Astrocyte (in vitro differentiated cells and primary cell): ENCODE measurements at regions not wholly inside any gene's neighbourhood (a gene's known extent, or its start where the extent isn't known, plus 50 kb on each side); places are given as distances from the start of the nearest gene placed in this dataset.

Experiments
- DNase-seq: peaks from one replicate; pipeline ENCODE4 v3.0.0-alpha.2; 2010; ENCODE audit warnings: low read depth
- FAIRE-seq: peaks from 2 replicates; lab custom pipeline; 2011; peaks lifted over from hg19 to GRCh38; lab: Jason Lieb, UNC
- H2AFZ ChIP-seq: 2 replicates; pipeline ENCODE4 v1.6.0; 2012; ENCODE audit warnings: low read depth, low read length, inconsistent platforms
- H3K27ac ChIP-seq: 2 replicates; pipeline ENCODE4 v1.5.1; 2011; ENCODE audit warnings: low read depth, low read length, inconsistent platforms
- H3K27me3 ChIP-seq: 2 replicates; pipeline ENCODE4 v1.6.0; 2011; ENCODE audit warnings: low read length, inconsistent platforms; ENCODE audit not compliant: insufficient read depth
- H3K36me3 ChIP-seq: 2 replicates; pipeline ENCODE4 v1.5.1; 2011; ENCODE audit warnings: low read length, inconsistent platforms; ENCODE audit not compliant: insufficient read depth
- H3K4me1 ChIP-seq: 2 replicates; pipeline ENCODE4 v1.5.1; 2011; ENCODE audit warnings: low read length, inconsistent platforms; ENCODE audit not compliant: insufficient read depth
- H3K4me2 ChIP-seq: 2 replicates; pipeline ENCODE4 v1.6.0; 2012; ENCODE audit warnings: low read length, inconsistent platforms
- H3K4me3 ChIP-seq: 2 replicates; pipeline ENCODE4 v1.5.1; 2011; ENCODE audit warnings: low read depth, mild to moderate bottlenecking, low read length, inconsistent platforms; ENCODE audit not compliant: insufficient read depth
- H3K79me2 ChIP-seq: 2 replicates; pipeline ENCODE4 v1.6.0; 2012; ENCODE audit warnings: mild to moderate bottlenecking, low read length, inconsistent platforms; ENCODE audit not compliant: insufficient read depth
- H3K9ac ChIP-seq: 2 replicates; pipeline ENCODE4 v1.6.0; 2012; ENCODE audit warnings: mild to moderate bottlenecking, low read length, inconsistent platforms
- H3K9me3 ChIP-seq: 2 replicates; pipeline ENCODE4 v1.5.1; 2012; ENCODE audit warnings: low read depth, mild to moderate bottlenecking, low read length, inconsistent platforms; ENCODE audit not compliant: insufficient read depth
- H4K20me1 ChIP-seq: 2 replicates; pipeline ENCODE4 v1.6.0; 2012; ENCODE audit warnings: low read length, inconsistent platforms; ENCODE audit not compliant: insufficient read depth
- H3K27ac Mint-ChIP-seq: one replicate; pipeline ENCODE4 v1.8.0; 2021; ENCODE audit warnings: mild to moderate bottlenecking, mixed read lengths; ENCODE audit not compliant: unreplicated experiment
- H3K27me3 Mint-ChIP-seq: one replicate; pipeline ENCODE4 v1.8.0; 2021; ENCODE audit warnings: low read depth, mixed read lengths; ENCODE audit not compliant: unreplicated experiment
- H3K36me3 Mint-ChIP-seq: one replicate; pipeline ENCODE4 v1.8.0; 2021; ENCODE audit warnings: low read depth, mixed read lengths; ENCODE audit not compliant: unreplicated experiment
- H3K4me1 Mint-ChIP-seq: one replicate; pipeline ENCODE4 v1.8.0; 2021; ENCODE audit warnings: low read depth, mixed read lengths; ENCODE audit not compliant: unreplicated experiment
- H3K4me3 Mint-ChIP-seq: one replicate; pipeline ENCODE4 v1.8.0; 2021; ENCODE audit warnings: mild to moderate bottlenecking, moderate library complexity, mixed read lengths; ENCODE audit not compliant: unreplicated experiment
- H3K9me3 Mint-ChIP-seq: one replicate; pipeline ENCODE4 v1.8.0; 2021; ENCODE audit warnings: mild to moderate bottlenecking, mixed read lengths; ENCODE audit not compliant: unreplicated experiment
- CTCF ChIP-seq: IDR thresholded peaks from 2 replicates; pipeline ENCODE4 v1.5.1; 2011; ENCODE audit warnings: low read depth, mild to moderate bottlenecking, inconsistent platforms, low read length, moderate library complexity; ENCODE audit not compliant: insufficient read depth
- EZH2 ChIP-seq: IDR thresholded peaks from 2 replicates; pipeline ENCODE4 v1.6.1; 2012; ENCODE audit warnings: mild to moderate bottlenecking, low read length, inconsistent platforms; ENCODE audit not compliant: insufficient read depth

- H3K4me3 ChIP-seq, result no peak overlapping the region
- no peak overlapping the region for H3K9ac ChIP-seq
- no peak overlapping the region for H3K27ac ChIP-seq
- Mint-ChIP-seq H3K27me3 (peaks cover 36% of the 10 kb centered on the region), H3K27ac (no peak overlapping the region), H3K36me3 (peaks cover 2% of the 10 kb centered on the region), H3K9me3 (peaks cover 4% of the 10 kb centered on the region), H3K4me1 (peaks cover 11% of the 10 kb centered on the region), H3K4me3 (no peak overlapping the region)
- FAIRE-seq, result no peak
- H3K4me1 ChIP-seq, result peaks cover 22% of the 10 kb centered on the region
- H3K79me2 ChIP-seq, result no peaks in the 10 kb centered on the region
- H3K27me3 ChIP-seq, result peaks cover 9% of the 10 kb centered on the region
- no peak overlapping the region for H3K4me2 ChIP-seq
- no peak overlapping the region for H2AFZ ChIP-seq
- no peaks in the 10 kb centered on the region for H3K9me3 ChIP-seq
- H4K20me1 ChIP-seq, result no peaks in the 10 kb centered on the region
- no peaks in the 10 kb centered on the region for H3K36me3 ChIP-seq
- TF ChIP-seq EZH2, result no peak
- no peak for TF ChIP-seq CTCF
- DNase-seq, result no peak
Measured at GRCh38 chr10:124219655-124220054, 126.3 kb upstream of the CHST15 start.

GRCh38 chr10:124219062-124219461, 125.7 kb upstream of the CHST15 start:
- no peak overlapping the region for H3K27ac Mint-ChIP-seq
- Histone ChIP-seq H3K9ac (no peak overlapping the region), H2AFZ (no peak overlapping the region), H3K4me2 (no peak overlapping the region), H3K4me1 (peaks cover 16% of the 10 kb centered on the region), H3K36me3 (no peaks in the 10 kb centered on the region), H4K20me1 (no peaks in the 10 kb centered on the region), H3K79me2 (no peaks in the 10 kb centered on the region), H3K27me3 (peaks cover 9% of the 10 kb centered on the region), H3K9me3 (no peaks in the 10 kb centered on the region), H3K4me3 (no peak overlapping the region), H3K27ac (no peak overlapping the region)
- H3K4me1 Mint-ChIP-seq, result peaks cover 10% of the 10 kb centered on the region
- TF ChIP-seq EZH2, result no peak
- TF ChIP-seq CTCF, result no peak
- peaks cover under 1% of the 10 kb centered on the region for H3K36me3 Mint-ChIP-seq
- H3K4me3 Mint-ChIP-seq, result no peak overlapping the region
- FAIRE-seq (no peak), DNase-seq (no peak)
- peaks cover 3% of the 10 kb centered on the region for H3K9me3 Mint-ChIP-seq
- peaks cover 37% of the 10 kb centered on the region for H3K27me3 Mint-ChIP-seq

- FAIRE-seq (no peak), DNase-seq (no peak)
- Histone ChIP-seq H3K4me1 (peaks cover 16% of the 10 kb centered on the region), H3K36me3 (no peaks in the 10 kb centered on the region), H3K27ac (no peak overlapping the region), H3K4me3 (no peak overlapping the region), H2AFZ (no peak overlapping the region), H3K4me2 (no peak overlapping the region), H3K27me3 (peaks cover 9% of the 10 kb centered on the region), H3K9ac (no peak overlapping the region), H3K79me2 (no peaks in the 10 kb centered on the region), H4K20me1 (no peaks in the 10 kb centered on the region), H3K9me3 (no peaks in the 10 kb centered on the region)
- Mint-ChIP-seq H3K27ac (no peak overlapping the region), H3K4me3 (no peak overlapping the region), H3K36me3 (no peaks in the 10 kb centered on the region), H3K9me3 (peaks cover 3% of the 10 kb centered on the region), H3K4me1 (peaks cover 10% of the 10 kb centered on the region), H3K27me3 (peaks cover 37% of the 10 kb centered on the region)
- TF ChIP-seq EZH2, result no peak
- no peak for TF ChIP-seq CTCF
Measured at GRCh38 chr10:124217906-124218804, 124.8 kb upstream of the CHST15 start.
